Superior temporal gyrus (tissue), 1 donor: ENCODE measurements at regions not wholly inside any gene's neighbourhood (a gene's known extent, or its start where the extent isn't known, plus 50 kb on each side); places are given as distances from the start of the nearest gene placed in this dataset.

Source experiments
- DNase-seq: peaks from one replicate; pipeline ENCODE4 v3.0.0-alpha.2; 2016; ENCODE audit errors: extremely low spot score

GRCh38 chr9:129400971-129401622 is 219.8 kb downstream of the C9orf50 start:
- no peak for DNase-seq

- DNase-seq = no peak
Measured at GRCh38 chr9:129400001-129400970, 220.6 kb downstream of the C9orf50 start.

DNA sequence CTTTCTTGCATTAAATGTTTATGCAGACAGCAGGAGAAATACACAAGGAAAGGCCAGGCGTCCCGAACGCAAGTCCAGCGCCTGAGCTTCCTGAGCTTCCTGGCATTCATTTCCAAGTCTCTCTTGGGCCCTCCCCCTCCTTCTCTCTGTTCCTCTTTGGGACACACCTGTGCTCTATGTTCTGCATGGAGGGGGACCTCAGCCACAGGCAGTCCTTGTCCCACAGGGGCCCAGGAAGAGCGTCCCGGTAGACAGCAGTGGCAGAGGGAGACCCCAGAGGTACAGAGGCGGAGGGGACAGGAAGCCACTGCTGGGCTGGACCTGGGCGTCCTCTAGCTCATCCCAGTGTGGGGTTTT is 221.3 kb downstream of the C9orf50 start:
- no peak for DNase-seq

DNA sequence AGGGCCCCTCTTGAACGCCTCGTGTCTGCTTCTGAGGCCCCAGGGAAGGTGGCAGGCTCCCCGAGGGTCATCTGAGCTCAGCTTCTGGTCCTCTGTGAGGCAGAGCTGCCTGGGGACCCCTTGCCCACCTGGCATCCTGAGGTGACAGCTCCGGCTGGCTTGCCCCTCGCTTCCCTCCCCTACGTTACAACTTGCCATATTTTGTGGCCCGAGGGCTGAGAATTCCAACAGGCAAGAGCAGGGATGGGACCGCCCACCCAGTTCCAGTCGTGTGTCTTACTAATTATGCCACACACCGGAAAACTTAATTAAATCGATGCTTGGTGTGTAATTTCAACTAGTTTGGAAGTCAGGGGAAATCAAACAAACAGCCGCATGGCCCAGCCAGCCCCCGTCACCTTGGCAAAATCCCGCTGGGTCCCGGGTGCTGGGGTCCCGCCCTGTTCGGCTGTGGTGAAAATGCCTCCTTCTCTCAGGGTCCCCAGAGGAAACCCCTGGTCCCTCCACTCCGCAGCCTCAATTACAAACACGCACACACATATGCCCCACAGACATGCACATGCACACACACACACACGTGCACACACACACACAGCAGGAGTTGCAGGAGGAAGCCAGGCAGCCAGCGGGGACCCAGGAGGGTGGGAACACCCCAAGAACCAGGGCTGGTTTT is 221.0 kb upstream of the IER5L start:
- no peak for DNase-seq

GRCh38 chr9:129398101-129398960 is 220.3 kb upstream of the IER5L start:
- DNase-seq = no peak

GRCh38 chr9:129397335-129397734 is 219.3 kb upstream of the IER5L start:
- DNase-seq = no peak

- DNase-seq = no peak
Measured at GRCh38 chr9:129396365-129396708, 218.3 kb upstream of the IER5L start.

DNA sequence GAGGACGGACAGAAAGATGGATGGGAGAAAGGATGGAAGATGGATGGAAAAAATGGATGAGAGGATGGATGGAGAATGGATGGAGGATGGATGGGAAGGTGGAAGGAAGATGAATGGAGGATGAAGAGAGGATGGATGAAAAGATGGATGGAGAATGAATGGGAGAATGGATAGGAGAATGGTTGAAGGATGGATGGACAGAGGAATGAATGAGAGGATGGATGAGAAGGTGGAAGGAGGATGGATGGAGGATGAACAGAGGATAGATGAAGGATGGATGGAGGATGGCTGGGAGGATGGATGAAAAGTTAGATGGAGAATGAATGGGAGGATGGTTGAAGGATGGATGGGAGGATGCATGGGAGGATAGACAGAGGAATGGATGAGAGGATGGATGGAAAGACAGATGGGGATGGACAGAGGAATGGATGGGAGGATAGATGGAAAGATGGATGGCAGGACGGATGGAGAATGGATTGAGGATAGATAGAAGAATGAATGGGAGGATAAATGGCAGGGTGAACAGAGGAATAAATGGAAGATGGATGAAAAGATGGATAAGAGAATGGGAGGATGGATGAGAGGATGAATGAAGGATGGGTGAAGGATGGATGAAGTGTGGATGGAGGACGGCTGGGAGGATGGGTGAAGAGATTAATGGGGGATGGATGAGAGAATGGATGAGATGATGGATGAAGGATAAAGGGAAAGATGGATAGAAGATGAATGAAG is 217.7 kb upstream of the IER5L start:
- DNase-seq = no peak

DNA sequence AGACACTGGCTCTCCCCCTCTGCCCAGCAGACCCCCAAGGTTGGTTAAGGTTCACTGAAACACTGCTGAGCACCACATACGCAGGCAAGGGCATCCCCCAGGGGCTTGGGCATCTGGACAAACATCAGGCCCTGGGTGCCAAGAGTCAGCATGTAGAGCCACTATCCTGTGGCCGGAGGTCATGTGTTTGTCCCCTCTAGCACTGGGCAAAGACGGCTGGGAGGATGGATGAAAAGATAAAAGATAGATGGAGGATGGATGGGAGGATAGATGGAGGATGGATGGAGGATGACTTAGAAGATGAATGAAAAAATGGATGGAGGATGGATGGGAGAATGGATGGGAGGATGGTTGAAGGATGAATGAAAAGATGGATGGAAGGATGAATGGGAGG is 216.8 kb upstream of the IER5L start:
- no peak for DNase-seq

- DNase-seq = peak; percentile 57
Measured at GRCh38 chr9:129394061-129394885, 216.2 kb upstream of the IER5L start.

DNA sequence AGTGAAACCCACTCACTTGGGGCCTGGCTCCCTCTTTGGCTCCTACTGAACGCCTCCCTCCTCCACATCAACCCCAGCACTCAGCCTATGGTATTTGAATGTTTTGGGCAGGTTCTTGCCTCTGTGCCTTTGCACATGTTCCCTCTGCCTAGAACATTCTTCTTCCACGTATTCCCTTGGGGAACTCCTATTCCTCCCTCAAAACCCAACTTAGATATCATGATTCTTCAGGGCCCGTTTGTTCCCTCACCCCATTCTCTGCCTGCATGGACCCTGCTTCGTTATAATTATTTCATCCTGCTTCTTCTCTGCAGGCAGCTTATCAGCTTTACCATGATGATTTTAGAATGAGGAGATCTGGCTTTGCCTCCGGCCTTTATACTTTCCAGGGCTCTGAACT is 215.0 kb upstream of the IER5L start:
- DNase-seq = no peak

DNA sequence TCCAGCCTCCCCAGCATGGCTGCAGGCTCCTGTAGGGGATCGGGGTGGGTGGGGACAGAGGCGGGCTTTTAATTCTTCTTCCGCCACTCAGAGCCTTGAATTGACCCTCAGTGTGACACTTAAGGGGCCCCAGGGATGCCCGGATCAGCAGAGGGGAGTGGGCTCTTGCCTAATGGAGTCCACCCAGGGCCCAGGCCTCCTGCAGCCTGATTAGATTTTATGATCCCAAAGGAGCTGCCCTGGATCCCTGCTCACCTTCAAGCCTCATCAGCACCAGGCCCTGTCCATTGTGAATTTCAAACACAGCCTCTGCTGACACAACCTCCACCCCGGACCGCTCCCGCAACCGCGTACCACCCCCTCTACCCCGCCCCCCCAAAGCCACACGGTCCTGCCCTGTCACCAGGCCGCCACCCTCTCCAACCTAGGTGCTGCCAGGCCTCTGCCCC is 214.1 kb upstream of the IER5L start:
- DNase-seq = no peak

- no peak for DNase-seq
Measured at GRCh38 chr9:129391221-129391661, 213.2 kb upstream of the IER5L start.

GRCh38 chr9:129390541-129390940 is 212.5 kb upstream of the IER5L start:
- no peak for DNase-seq

DNA sequence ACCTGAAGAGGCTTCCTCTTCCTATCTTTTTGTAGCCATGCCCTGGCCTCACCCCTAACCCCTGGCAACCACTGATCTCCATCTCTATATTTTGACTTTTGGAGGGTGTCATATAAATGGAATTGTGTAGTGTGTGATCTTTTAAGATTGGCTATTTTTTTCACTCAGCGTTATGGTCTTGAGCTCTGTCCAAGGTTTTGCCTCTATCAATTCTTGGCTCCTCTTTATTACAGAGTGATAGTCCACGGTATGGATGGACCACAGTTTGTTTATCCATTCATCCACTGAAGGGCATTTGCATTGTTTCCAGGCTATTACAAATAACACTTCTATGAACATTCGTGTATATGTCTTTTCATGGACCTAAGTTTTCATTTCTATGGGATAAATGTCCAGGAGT is 209.8 kb upstream of the IER5L start:
- no peak for DNase-seq

- DNase-seq = no peak
Measured at GRCh38 chr9:129386812-129387177, 208.7 kb upstream of the IER5L start.

DNA sequence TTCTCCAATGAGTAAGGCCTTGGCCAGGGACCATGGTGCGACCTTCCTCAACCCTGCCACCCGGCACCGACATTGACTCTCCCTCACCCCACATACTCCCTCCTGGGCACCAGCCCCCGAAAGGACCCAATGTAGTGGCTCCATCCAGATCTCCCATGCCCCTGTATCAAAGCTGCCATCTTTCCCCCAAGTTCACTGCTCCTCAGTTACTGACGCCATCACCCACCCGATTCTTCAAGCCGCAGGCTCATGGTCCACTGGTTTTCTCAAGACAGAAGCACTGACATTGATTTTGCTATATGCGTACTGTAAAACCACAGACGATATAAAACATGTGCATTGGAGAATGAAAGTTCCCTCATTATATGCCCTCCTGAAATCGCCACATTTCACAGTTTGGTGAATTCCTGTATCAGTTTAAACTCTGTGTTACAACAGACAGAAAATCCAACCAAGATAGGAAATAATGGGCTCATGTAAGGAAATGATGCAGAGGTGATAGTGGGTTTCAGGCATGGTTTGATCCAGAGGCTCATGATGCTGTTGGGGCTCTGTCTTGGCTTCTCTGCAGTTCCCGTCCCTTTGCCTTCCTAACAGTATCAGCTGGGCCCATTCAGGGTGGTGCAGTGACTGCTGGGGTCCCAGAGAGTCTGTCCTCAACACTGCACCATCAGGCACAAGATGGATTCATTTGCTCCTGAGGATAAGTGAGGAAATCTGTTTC is 207.3 kb upstream of the IER5L start:
- DNase-seq = no peak

DNA sequence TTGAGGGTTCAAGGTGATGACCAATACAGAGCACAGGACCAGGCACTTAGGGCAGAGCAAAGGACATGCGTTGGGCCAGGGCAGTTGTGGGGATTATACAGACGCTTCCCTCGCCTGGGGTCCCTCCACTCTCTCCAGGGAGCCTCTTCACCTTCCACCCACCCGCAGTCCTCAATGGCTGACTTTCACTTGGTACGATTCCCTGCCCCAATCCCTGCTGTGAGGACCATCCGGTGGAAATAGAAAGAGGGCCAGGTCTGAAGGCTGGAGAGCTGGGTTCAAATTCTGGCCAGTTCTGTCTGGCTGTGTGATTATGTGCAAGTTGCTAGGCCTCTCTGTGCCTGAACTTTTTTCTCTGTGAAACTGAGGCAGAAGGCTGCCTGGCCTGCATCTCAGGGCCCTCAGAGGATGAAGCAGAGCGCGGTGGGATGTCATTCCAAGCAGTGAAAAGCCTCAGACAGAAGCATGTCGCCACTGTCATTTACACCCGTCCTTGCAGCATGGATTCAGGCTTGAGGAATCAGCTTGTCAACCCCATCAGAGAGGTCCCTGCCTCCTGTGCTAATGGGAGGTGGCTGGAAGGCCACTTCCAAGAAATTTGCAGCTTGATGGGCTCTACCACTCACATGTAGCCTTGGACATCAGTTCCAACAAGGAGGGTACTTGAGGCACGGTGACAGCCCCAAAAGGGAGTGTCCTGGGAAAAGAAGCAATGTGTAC is 206.6 kb upstream of the IER5L start:
- DNase-seq = no peak
